Kidney (tissue), 13 donors: ENCODE measurements at regions not wholly inside any gene's neighbourhood (a gene's known extent, or its start where the extent isn't known, plus 50 kb on each side); places are given as distances from the start of the nearest gene placed in this dataset.

Source experiments
- DNase-seq, 5 donors: peaks; one replicate each; pipeline ENCODE4 v3.0.0-alpha.2; 2013 to 2020
- FAIRE-seq: peaks from 2 replicates; lab custom pipeline; 2012; peaks lifted over from hg19 to GRCh38; lab: Jason Lieb, UNC
- H3K27ac ChIP-seq, 2 donors: one replicate each; pipeline ENCODE4 v1.7.0; 2013; ENCODE audit warnings: low read depth in 2 of 2, low read length in 2 of 2, inconsistent platforms in 1 of 2
- H3K27me3 ChIP-seq: one replicate; pipeline ENCODE4 v1.7.1; 2013; ENCODE audit warnings: low read length, inconsistent platforms; ENCODE audit not compliant: control insufficient read depth, insufficient read depth
- H3K36me3 ChIP-seq, 3 donors: one replicate each; pipeline versions ENCODE4 v1.7.0 to v1.7.1; 2013; ENCODE audit warnings: low read length in 3 of 3, control low read depth in 1 of 3, inconsistent platforms in 1 of 3; ENCODE audit not compliant: insufficient read depth in 3 of 3, control insufficient read depth in 2 of 3
- H3K4me1 ChIP-seq, 3 donors: one replicate each; pipeline versions ENCODE4 v1.7.0 to v1.7.1; 2013; ENCODE audit warnings: low read length in 3 of 3, inconsistent platforms in 1 of 3, low read depth in 1 of 3; ENCODE audit not compliant: control insufficient read depth in 2 of 3, insufficient read depth in 2 of 3
- H3K4me3 ChIP-seq, 3 donors: one replicate each; pipeline versions ENCODE4 v1.7.0 to v1.8.1; 2013; ENCODE audit warnings: low read length in 3 of 3, control low read depth in 1 of 3, inconsistent platforms in 1 of 3
- H3K9ac ChIP-seq, 3 donors: one replicate each; pipeline versions ENCODE4 v1.7.0 to v1.7.1; 2013; ENCODE audit warnings: low read length in 3 of 3, control low read depth in 1 of 3, inconsistent platforms in 1 of 3
- H3K9me3 ChIP-seq, 3 donors: one replicate each; pipeline versions ENCODE4 v1.7.0 to v1.7.1; 2013; ENCODE audit warnings: low read length in 3 of 3, control low read depth in 1 of 3, inconsistent platforms in 1 of 3; ENCODE audit not compliant: control insufficient read depth in 2 of 3, insufficient read depth in 1 of 3
- intact Hi-C: fragments of 100-400 bp; cut with DNase I; formaldehyde crosslinking; loops from one replicate; pipeline ENCODE4 v1.11.1; 2022
- TF ChIP-seq, protein P1 (sequence below): IDR thresholded peaks from 3 replicates; pipeline ENCODE4 v1.5.1; 2012; ENCODE audit warnings: mild to moderate bottlenecking, moderate library complexity, borderline replicate concordance; ENCODE audit not compliant: insufficient read depth; ENCODE audit errors: extremely low read depth
- donor health status: control.
- donor health status: control.
- donor health status: control.
- donor health status: control.
- donor health status: control.
- donor health status: DM: yes; HTN: yes; CAD: no.
- donor health status: Normal renal cell carcinoma (clear cell type).

DNA sequence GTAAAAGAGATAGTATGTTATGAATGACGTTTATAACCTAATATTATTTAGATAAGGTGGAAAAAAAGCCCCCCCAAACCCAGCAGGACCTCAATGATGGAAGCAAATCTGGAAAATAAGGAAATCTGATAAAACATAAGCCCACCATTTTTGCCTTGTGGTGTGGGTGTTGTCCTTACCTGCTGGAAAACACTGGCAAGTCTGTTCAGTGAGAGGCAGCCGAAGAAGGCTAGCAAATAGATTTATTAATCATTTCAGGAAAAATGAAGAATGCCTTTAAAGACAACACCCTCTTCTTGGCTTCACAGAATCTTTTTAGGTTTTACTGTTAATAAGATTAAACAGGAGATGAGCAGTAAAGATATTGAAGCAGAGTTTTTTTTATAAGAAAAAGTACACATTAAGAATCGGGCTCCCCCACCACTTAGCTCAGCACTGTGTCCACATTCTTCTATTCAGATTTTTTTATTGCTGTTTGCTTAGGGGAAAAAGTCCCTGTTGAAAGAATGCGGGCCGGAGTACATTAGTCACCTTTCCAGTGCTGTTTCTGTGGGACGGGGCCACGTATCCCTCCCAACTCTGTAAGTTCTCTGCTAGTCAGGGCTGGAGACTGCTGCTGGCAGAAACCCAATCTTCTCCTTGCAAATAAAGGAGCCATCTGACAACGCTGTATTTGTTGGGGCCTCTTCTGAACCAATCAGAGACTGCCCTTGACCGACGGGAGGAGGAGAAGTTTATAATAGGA, 104.1 kb downstream of the EVX1 start:
- Histone ChIP-seq H3K9ac (no peak overlapping the region), H3K27me3 (no peaks in the 10 kb centered on the region), H3K36me3 (no peaks in the 10 kb centered on the region), H3K4me1 (no peaks in the 10 kb centered on the region), H3K27ac (no peak overlapping the region), H3K9me3 (no peaks in the 10 kb centered on the region), H3K4me3 (no peak overlapping the region)
- TF ChIP-seq, protein P1, sequence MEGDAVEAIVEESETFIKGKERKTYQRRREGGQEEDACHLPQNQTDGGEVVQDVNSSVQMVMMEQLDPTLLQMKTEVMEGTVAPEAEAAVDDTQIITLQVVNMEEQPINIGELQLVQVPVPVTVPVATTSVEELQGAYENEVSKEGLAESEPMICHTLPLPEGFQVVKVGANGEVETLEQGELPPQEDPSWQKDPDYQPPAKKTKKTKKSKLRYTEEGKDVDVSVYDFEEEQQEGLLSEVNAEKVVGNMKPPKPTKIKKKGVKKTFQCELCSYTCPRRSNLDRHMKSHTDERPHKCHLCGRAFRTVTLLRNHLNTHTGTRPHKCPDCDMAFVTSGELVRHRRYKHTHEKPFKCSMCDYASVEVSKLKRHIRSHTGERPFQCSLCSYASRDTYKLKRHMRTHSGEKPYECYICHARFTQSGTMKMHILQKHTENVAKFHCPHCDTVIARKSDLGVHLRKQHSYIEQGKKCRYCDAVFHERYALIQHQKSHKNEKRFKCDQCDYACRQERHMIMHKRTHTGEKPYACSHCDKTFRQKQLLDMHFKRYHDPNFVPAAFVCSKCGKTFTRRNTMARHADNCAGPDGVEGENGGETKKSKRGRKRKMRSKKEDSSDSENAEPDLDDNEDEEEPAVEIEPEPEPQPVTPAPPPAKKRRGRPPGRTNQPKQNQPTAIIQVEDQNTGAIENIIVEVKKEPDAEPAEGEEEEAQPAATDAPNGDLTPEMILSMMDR = no peak
- DNase-seq (peak in 4 of 5 donors; percentile 34 to 76 (median 50)), FAIRE-seq (no peak)
- intact Hi-C loops = no loop called here

DNA sequence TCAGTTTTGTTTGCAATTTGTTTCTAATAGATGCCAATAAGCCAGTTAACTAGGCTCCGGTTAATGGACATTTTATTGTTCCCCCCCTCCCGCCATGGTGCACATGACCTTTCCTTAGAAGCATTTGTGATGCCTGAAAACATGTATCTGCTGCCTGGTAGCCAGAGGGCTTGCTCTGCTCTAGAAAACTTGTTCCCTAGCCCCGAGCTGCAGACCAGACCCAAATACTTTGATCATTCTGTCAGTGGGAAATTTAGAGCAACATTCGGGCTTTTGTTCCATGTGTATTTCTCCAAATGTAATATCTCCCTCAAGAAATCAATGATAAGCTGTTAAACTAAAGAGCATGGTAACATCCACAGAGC, 104.7 kb downstream of the EVX1 start:
- DNase-seq (no peak), FAIRE-seq (no peak)
- Histone ChIP-seq H3K27me3 (no peaks in the 10 kb centered on the region), H3K36me3 (no peaks in the 10 kb centered on the region), H3K4me3 (no peak overlapping the region), H3K9ac (no peak overlapping the region), H3K27ac (no peak overlapping the region), H3K9me3 (no peaks in the 10 kb centered on the region), H3K4me1 (no peaks in the 10 kb centered on the region)
- TF ChIP-seq, protein P1 = no peak
- intact Hi-C loops = no loop called here

DNA sequence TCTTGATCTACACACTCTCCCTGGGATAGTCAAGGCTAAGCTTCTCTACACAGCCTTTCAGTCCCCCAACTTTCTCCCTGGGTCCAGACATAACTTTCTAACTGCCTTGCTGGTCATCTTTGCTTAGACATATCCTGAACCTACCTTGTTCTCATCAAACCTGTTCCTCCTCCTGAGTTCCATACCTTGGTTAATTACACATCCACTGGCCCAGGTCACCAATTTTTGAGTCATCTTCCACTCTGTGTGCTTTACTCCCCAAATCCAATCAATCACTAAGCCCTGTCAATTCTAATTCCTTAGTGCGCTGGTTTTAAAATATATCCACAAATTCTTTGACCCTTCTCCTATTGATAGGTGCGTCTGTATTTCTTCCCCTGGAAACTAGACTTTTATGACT, 107.0 kb downstream of the EVX1 start:
- FAIRE-seq (no peak), DNase-seq (no peak)
- Histone ChIP-seq H3K4me3 (no peak overlapping the region), H3K9me3 (no peaks in the 10 kb centered on the region), H3K27ac (no peak overlapping the region), H3K36me3 (no peaks in the 10 kb centered on the region), H3K9ac (no peak overlapping the region), H3K27me3 (no peaks in the 10 kb centered on the region), H3K4me1 (no peaks in the 10 kb centered on the region)
- intact Hi-C loops = no loop called here
- TF ChIP-seq, protein P1 = no peak

DNA sequence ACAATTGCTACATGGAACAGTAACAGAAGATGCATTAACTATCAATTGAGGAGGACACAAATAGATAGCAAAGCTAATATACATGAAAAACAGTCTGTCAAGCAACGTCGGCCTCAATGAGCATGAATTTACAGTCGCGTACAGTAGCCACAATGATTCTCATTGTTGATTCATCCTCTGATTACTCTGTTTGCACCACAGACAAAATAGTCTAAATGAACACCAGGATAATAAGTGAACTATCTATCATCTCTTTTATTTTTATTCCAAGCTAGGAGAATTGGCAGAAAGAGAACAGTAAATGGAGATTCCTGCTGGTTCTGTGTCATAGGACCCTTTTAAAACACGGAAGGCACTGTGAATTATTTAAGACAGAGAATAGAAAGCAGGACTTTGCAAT, 108.5 kb downstream of the EVX1 start:
- intact Hi-C loops = no loop called here
- no peak overlapping the region for H3K4me3 ChIP-seq
- H3K36me3 ChIP-seq = no peaks in the 10 kb centered on the region
- FAIRE-seq = no peak
- no peak overlapping the region for H3K27ac ChIP-seq
- no peaks in the 10 kb centered on the region for H3K9me3 ChIP-seq
- H3K4me1 ChIP-seq = no peaks in the 10 kb centered on the region
- H3K9ac ChIP-seq = no peak overlapping the region
- DNase-seq = no peak
- TF ChIP-seq, protein P1 = no peak
- no peaks in the 10 kb centered on the region for H3K27me3 ChIP-seq
